Lung (tissue), 11 donors: ENCODE measurements at regions not wholly inside any gene's neighbourhood (a gene's known extent, or its start where the extent isn't known, plus 50 kb on each side); places are given as distances from the start of the nearest gene placed in this dataset.

Experiments used
- ATAC-seq: fragments of 200-7000 bp; cut with Tn5 transposase; one replicate; pipeline ENCODE4 v1.9.1; 2020; ENCODE audit warnings: moderate number of reproducible peaks; ENCODE audit not compliant: insufficient read depth, low FRiP score
- DNase-seq, 3 donors: peaks; one replicate each; pipeline ENCODE4 v3.0.0-alpha.2; 2013 to 2017
- H3K27ac ChIP-seq, 2 donors: one replicate each; pipeline ENCODE4 v1.5.1; 2013; ENCODE audit warnings: mild to moderate bottlenecking in 2 of 2, moderate library complexity in 2 of 2, control low read depth in 1 of 2, inconsistent platforms in 1 of 2, low read depth in 1 of 2, low read length in 1 of 2
- H3K27me3 ChIP-seq, 3 donors: one replicate each; pipeline ENCODE4 v1.5.1; 2013; ENCODE audit warnings: low read length in 2 of 3; ENCODE audit not compliant: control insufficient read depth in 3 of 3, insufficient read depth in 3 of 3
- H3K36me3 ChIP-seq, 4 donors: one replicate each; pipeline ENCODE4 v1.5.1; 2013; ENCODE audit warnings: low read length in 4 of 4, mild to moderate bottlenecking in 1 of 4, moderate library complexity in 1 of 4; ENCODE audit not compliant: control insufficient read depth in 4 of 4, insufficient read depth in 4 of 4
- H3K4me1 ChIP-seq, 5 donors: one replicate each; pipeline ENCODE4 v1.5.1; 2013; ENCODE audit warnings: low read length in 5 of 5, mild to moderate bottlenecking in 2 of 5, moderate library complexity in 1 of 5; ENCODE audit not compliant: control insufficient read depth in 5 of 5, insufficient read depth in 5 of 5
- H3K4me3 ChIP-seq: one replicate; pipeline ENCODE4 v1.5.1; 2013; ENCODE audit warnings: mild to moderate bottlenecking, control low read depth, moderate library complexity
- H3K9ac ChIP-seq, 2 donors: one replicate each; pipeline ENCODE4 v1.5.1; 2013; ENCODE audit warnings: low read length in 2 of 2, control low read depth in 1 of 2; ENCODE audit not compliant: insufficient read depth in 1 of 2
- H3K9me3 ChIP-seq, 4 donors: one replicate each; pipeline ENCODE4 v1.5.1; 2013; ENCODE audit warnings: low read length in 3 of 4, mild to moderate bottlenecking in 1 of 4, moderate library complexity in 1 of 4; ENCODE audit not compliant: control insufficient read depth in 4 of 4, insufficient read depth in 3 of 4
- WGBS, 2 donors: extraction: QIAGEN DNeasy Blood & Tissue Kit; methylation state at CpG; one replicate each; pipeline ENCODE4 v1.1.7; 2013; 5-methylcytosine and 5-hydroxymethylcytosine counted together
- TF ChIP-seq, protein P1 (sequence below): IDR thresholded peaks from 2 replicates; pipeline ENCODE4 v1.5.1; 2012; ENCODE audit warnings: mild to moderate bottlenecking; ENCODE audit errors: control extremely low read depth, extremely low read depth
- donor health status: control.
- donor health status: control.
- donor health status: Bipolar disorder and iron deficiency.
- donor health status: healthy.
- donor health status: DM: yes; HTN: yes; CAD: no.

GRCh38 chr3:34635352-34635850 is 837.0 kb downstream of the PDCD6IP start:
- H3K9me3 ChIP-seq: peaks cover 0 to 2% (median 0%) of the 10 kb centered on the region in 4 donors
- H3K27ac ChIP-seq: no peak overlapping the region
- whole genome bisulfite sequencing, 2 donors: 86 to 92% methylated on average over 11 of the region's 11 CpGs
- no peak for DNase-seq
- H3K9ac ChIP-seq: no peak overlapping the region
- H3K4me1 ChIP-seq: no peaks in the 10 kb centered on the region
- no peak overlapping the region for H3K4me3 ChIP-seq
- H3K36me3 ChIP-seq: no peaks in the 10 kb centered on the region
- no peak for ATAC-seq
- TF ChIP-seq, protein P1, sequence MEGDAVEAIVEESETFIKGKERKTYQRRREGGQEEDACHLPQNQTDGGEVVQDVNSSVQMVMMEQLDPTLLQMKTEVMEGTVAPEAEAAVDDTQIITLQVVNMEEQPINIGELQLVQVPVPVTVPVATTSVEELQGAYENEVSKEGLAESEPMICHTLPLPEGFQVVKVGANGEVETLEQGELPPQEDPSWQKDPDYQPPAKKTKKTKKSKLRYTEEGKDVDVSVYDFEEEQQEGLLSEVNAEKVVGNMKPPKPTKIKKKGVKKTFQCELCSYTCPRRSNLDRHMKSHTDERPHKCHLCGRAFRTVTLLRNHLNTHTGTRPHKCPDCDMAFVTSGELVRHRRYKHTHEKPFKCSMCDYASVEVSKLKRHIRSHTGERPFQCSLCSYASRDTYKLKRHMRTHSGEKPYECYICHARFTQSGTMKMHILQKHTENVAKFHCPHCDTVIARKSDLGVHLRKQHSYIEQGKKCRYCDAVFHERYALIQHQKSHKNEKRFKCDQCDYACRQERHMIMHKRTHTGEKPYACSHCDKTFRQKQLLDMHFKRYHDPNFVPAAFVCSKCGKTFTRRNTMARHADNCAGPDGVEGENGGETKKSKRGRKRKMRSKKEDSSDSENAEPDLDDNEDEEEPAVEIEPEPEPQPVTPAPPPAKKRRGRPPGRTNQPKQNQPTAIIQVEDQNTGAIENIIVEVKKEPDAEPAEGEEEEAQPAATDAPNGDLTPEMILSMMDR: no peak
- no peaks in the 10 kb centered on the region for H3K27me3 ChIP-seq

GRCh38 chr3:34646911-34647460 is 848.6 kb downstream of the PDCD6IP start:
- no peaks in the 10 kb centered on the region for H3K27me3 ChIP-seq
- no peaks in the 10 kb centered on the region for H3K4me1 ChIP-seq
- WGBS, 2 donors: 73 to 78% methylated on average over 5 of the region's 5 CpGs
- DNase-seq (no peak), ATAC-seq (no peak)
- H3K27ac ChIP-seq: no peak overlapping the region
- no peaks in the 10 kb centered on the region for H3K36me3 ChIP-seq
- no peak overlapping the region for H3K4me3 ChIP-seq
- TF ChIP-seq, protein P1: no peak
- no peak overlapping the region for H3K9ac ChIP-seq
- no peaks in the 10 kb centered on the region for H3K9me3 ChIP-seq

DNA sequence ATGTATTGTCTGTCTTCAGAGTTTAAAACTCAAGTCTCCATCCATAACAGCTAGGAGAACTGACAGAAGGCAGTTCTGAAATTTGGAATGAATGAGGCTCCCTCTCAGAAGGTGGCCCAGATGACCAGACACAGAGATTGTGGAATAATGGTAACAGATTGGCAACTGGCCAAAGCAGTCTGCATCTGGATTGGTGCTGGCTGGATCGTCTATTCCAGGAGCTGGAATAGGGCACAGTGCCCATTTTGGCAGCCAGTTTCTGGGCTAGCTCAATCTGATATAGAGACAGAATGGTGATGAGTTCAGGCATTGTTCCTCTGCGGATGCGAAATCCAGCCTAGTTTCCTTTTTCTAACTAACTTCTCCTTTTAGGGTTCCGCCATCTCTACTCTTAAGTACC is 851.7 kb downstream of the PDCD6IP start:
- Histone ChIP-seq H3K36me3 (no peaks in the 10 kb centered on the region), H3K9ac (no peak overlapping the region), H3K27ac (no peak overlapping the region), H3K4me1 (no peaks in the 10 kb centered on the region), H3K27me3 (no peaks in the 10 kb centered on the region), H3K4me3 (no peak overlapping the region), H3K9me3 (no peaks in the 10 kb centered on the region)
- ATAC-seq (no peak), DNase-seq (no peak)
- WGBS, 2 donors: 76 to 80% methylated on average over 4 of the region's 4 CpGs
- TF ChIP-seq, protein P1: no peak

DNA sequence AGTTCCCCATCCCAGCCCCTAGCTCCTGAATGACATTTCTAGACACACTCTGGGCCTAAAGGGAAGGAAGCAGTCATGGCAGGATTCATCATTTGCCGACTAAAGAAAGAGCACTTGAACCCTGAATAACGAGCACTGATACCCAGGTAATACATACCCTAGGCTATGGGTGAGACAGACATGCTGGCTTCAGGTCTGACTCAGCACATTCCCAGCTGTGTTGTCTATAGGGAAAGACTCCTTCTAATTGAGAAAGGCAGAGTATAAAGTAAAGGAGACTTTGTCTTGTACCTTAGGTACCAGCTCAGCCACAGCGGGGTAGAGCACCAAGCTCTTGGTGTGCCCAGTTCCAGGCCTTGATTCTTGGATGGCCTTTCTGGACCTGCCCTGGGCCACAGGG is 870.5 kb downstream of the PDCD6IP start:
- DNase-seq: no peak
- WGBS, 2 donors: 70 to 75% methylated on average over 3 of the region's 3 CpGs
- ATAC-seq: no peak

More for the DNA sequence above, 870.5 kb downstream of the PDCD6IP start:
- no peaks in the 10 kb centered on the region for H3K4me1 ChIP-seq
- no peaks in the 10 kb centered on the region for H3K9me3 ChIP-seq
- no peak overlapping the region for H3K4me3 ChIP-seq
- no peaks in the 10 kb centered on the region for H3K27me3 ChIP-seq
- no peaks in the 10 kb centered on the region for H3K36me3 ChIP-seq
- H3K27ac ChIP-seq: no peak overlapping the region
- H3K9ac ChIP-seq: no peak overlapping the region
- TF ChIP-seq, protein P1: no peak
